ENCODE measurements at regions not wholly inside any gene's neighbourhood (a gene's known extent, or its start where the extent isn't known, plus 50 kb on each side); places are given as distances from the start of the nearest gene placed in this dataset.
A peak's percentile ranks its signal among the peaks of the same experiment; 100 is the strongest.

GRCh38 chr12:124411281-124411878, 116.5 kb downstream of the RFLNA start:
- DNase-seq (ENCODE audit: low spot score in 2 of 2) = no peak
- Mint-ChIP-seq H3K27ac (peak overlapping the region; percentile 66 to 73), H3K9me3 (no peaks in the 10 kb centered on the region), H3K36me3 (no peaks in the 10 kb centered on the region)
- no peak for ATAC-seq

GRCh38 chr12:124410354-124411175, 115.7 kb downstream of the RFLNA start:
- DNase-seq (ENCODE audit: low spot score in 2 of 2) (no peak), ATAC-seq (no peak)
- Mint-ChIP-seq H3K36me3 (no peaks in the 10 kb centered on the region), H3K9me3 (no peaks in the 10 kb centered on the region), H3K27ac (peak overlapping the region; percentile 66 to 73)

- no peaks in the 10 kb centered on the region for H3K36me3 Mint-ChIP-seq
- peak overlapping the region in 1 of 2 donors; percentile 52 for H3K27ac Mint-ChIP-seq
- DNase-seq (ENCODE audit: low spot score in 2 of 2) (no peak), ATAC-seq (no peak)
- no peaks in the 10 kb centered on the region for H3K9me3 Mint-ChIP-seq
Observed at GRCh38 chr12:124408822-124409517, 114.1 kb downstream of the RFLNA start.

GRCh38 chr12:124407074-124407473, 112.2 kb downstream of the RFLNA start:
- no peaks in the 10 kb centered on the region for H3K36me3 Mint-ChIP-seq
- no peaks in the 10 kb centered on the region for H3K9me3 Mint-ChIP-seq
- H3K27ac Mint-ChIP-seq = peak overlapping the region in 1 of 2 donors; percentile 61
- ATAC-seq (no peak), DNase-seq (ENCODE audit: low spot score in 2 of 2) (no peak)

GRCh38 chr12:124406043-124406442, 111.2 kb downstream of the RFLNA start:
- ATAC-seq (no peak), DNase-seq (ENCODE audit: low spot score in 2 of 2) (no peak)
- no peaks in the 10 kb centered on the region for H3K36me3 Mint-ChIP-seq
- H3K27ac Mint-ChIP-seq = no peak overlapping the region
- H3K9me3 Mint-ChIP-seq = no peaks in the 10 kb centered on the region

GRCh38 chr12:124405592-124405991, 110.7 kb downstream of the RFLNA start:
- Mint-ChIP-seq H3K36me3 (no peaks in the 10 kb centered on the region), H3K9me3 (no peaks in the 10 kb centered on the region), H3K27ac (no peak overlapping the region)
- DNase-seq (ENCODE audit: low spot score in 2 of 2) (no peak), ATAC-seq (no peak)

- DNase-seq (ENCODE audit: low spot score in 2 of 2) (no peak), ATAC-seq (no peak)
- Mint-ChIP-seq H3K9me3 (no peaks in the 10 kb centered on the region), H3K27ac (peak overlapping the region in 1 of 2 donors; percentile 24), H3K36me3 (no peaks in the 10 kb centered on the region)
Observed at GRCh38 chr12:124405151-124405550, 110.3 kb downstream of the RFLNA start.

GRCh38 chr12:124404162-124404784, 109.4 kb downstream of the RFLNA start:
- ATAC-seq = no peak
- DNase-seq (ENCODE audit: low spot score in 2 of 2) = no peak
- Mint-ChIP-seq H3K9me3 (no peaks in the 10 kb centered on the region), H3K36me3 (no peaks in the 10 kb centered on the region), H3K27ac (peak overlapping the region in 1 of 2 donors; percentile 44)

- peak overlapping the region in 1 of 2 donors; percentile 56 for H3K27ac Mint-ChIP-seq
- H3K36me3 Mint-ChIP-seq = no peaks in the 10 kb centered on the region
- no peaks in the 10 kb centered on the region for H3K9me3 Mint-ChIP-seq
- DNase-seq (ENCODE audit: low spot score in 2 of 2) (no peak), ATAC-seq (no peak)
Observed at GRCh38 chr12:124403273-124403672, 108.4 kb downstream of the RFLNA start.

GRCh38 chr12:124402248-124403066, 107.6 kb downstream of the RFLNA start:
- ATAC-seq = peak in 1 of 2 donors; percentile 21
- no peak for DNase-seq (ENCODE audit: low spot score in 2 of 2)
- Mint-ChIP-seq H3K36me3 (no peaks in the 10 kb centered on the region), H3K27ac (no peak overlapping the region), H3K9me3 (no peaks in the 10 kb centered on the region)

- H3K36me3 Mint-ChIP-seq = no peaks in the 10 kb centered on the region
- DNase-seq (ENCODE audit: low spot score in 2 of 2) = no peak
- no peak overlapping the region for H3K27ac Mint-ChIP-seq
- no peak for ATAC-seq
- H3K9me3 Mint-ChIP-seq = no peaks in the 10 kb centered on the region
Observed at GRCh38 chr12:124401704-124402221, 106.9 kb downstream of the RFLNA start.

GRCh38 chr12:124400124-124400523, 105.2 kb downstream of the RFLNA start:
- no peak overlapping the region for H3K27ac Mint-ChIP-seq
- DNase-seq (ENCODE audit: low spot score in 2 of 2) (no peak), ATAC-seq (no peak)
- H3K9me3 Mint-ChIP-seq = no peaks in the 10 kb centered on the region
- no peaks in the 10 kb centered on the region for H3K36me3 Mint-ChIP-seq

- H3K9me3 Mint-ChIP-seq = no peaks in the 10 kb centered on the region
- no peaks in the 10 kb centered on the region for H3K36me3 Mint-ChIP-seq
- DNase-seq (ENCODE audit: low spot score in 2 of 2) = peak in 1 of 2 donors; percentile 34
- ATAC-seq = no peak
- H3K27ac Mint-ChIP-seq = no peak overlapping the region
Observed at GRCh38 chr12:124399622-124400021, 104.7 kb downstream of the RFLNA start.

GRCh38 chr12:124398578-124399227, 103.8 kb downstream of the RFLNA start:
- Mint-ChIP-seq H3K9me3 (no peaks in the 10 kb centered on the region), H3K27ac (no peak overlapping the region), H3K36me3 (no peaks in the 10 kb centered on the region)
- DNase-seq (ENCODE audit: low spot score in 2 of 2) (no peak), ATAC-seq (no peak)

- Mint-ChIP-seq H3K36me3 (no peaks in the 10 kb centered on the region), H3K27ac (peak overlapping the region in 1 of 2 donors; percentile 56), H3K9me3 (no peaks in the 10 kb centered on the region)
- DNase-seq (ENCODE audit: low spot score in 2 of 2) (no peak), ATAC-seq (no peak)
Observed at GRCh38 chr12:124397807-124398577, 103.1 kb downstream of the RFLNA start.
